ENCODE measurements at regions not wholly inside any gene's neighbourhood (a gene's known extent, or its start where the extent isn't known, plus 50 kb on each side); places are given as distances from the start of the nearest gene placed in this dataset.

DNA sequence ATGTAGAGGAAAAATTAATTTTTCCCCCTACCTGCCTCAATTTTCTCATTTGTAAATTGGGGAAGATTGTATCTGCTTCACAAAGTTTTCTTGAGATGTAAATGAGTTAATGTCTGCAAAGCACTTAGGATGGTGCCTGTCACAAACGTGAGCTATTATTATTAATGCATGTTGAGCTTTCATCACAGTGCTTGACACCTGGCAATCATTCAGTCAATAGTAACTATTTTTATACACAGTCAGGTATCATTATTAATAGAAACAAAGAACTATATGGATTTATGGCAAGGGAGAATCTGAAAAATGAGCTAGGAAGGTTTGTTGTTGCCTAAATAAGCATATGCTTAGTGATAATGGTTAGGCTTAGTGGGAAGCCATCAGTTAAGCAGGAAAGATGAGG lies 238.2 kb upstream of the GRM7 start:
- no peak overlapping the region for H3K4me3 ChIP-seq (ENCODE audit: low read depth, low read length)
- TF ChIP-seq CTCF (IDR thresholded peaks at IDR 0.05; ENCODE audit: control insufficient read depth, extremely low read depth, insufficient read depth) = no peak
- DNase-seq (ENCODE audit: low read depth) = no peak

DNA sequence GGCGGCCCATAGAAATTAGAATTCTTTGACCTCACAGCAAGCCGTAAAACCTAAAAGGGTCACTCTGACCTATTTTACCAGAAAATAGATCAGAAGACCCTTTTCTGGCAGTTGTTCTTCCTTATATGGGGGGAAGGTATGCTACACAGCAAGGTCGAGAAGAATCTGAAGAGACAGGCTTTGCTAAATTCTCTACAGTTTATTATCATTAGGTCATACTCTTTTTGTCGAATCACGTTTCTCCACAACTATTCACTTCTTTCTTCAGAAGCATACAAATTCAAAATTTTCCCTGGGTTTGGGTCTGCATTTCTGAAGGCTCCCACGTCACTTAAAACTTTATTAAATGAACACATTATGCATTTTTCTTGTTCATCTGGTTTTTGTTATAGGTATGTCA lies 229.5 kb upstream of the GRM7 start:
- no peak overlapping the region for H3K4me3 ChIP-seq (ENCODE audit: low read depth, low read length)
- DNase-seq (ENCODE audit: low read depth) = no peak
- TF ChIP-seq CTCF (IDR thresholded peaks at IDR 0.05; ENCODE audit: control insufficient read depth, extremely low read depth, insufficient read depth) = no peak

- no peak for TF ChIP-seq CTCF (IDR thresholded peaks at IDR 0.05; ENCODE audit: control insufficient read depth, extremely low read depth, insufficient read depth)
- no peak for DNase-seq (ENCODE audit: low read depth)
- no peak overlapping the region for H3K4me3 ChIP-seq (ENCODE audit: low read depth, low read length)
Observed at GRCh38 chr3:6640907-6641306, 220.0 kb upstream of the GRM7 start.

GRCh38 chr3:6644070-6644929 lies 216.6 kb upstream of the GRM7 start:
- no peak overlapping the region for H3K4me3 ChIP-seq (ENCODE audit: low read depth, low read length)
- no peak for TF ChIP-seq CTCF (IDR thresholded peaks at IDR 0.05; ENCODE audit: control insufficient read depth, extremely low read depth, insufficient read depth)
- DNase-seq (ENCODE audit: low read depth) = no peak

- H3K4me3 ChIP-seq (ENCODE audit: low read depth, low read length) = no peak overlapping the region
- TF ChIP-seq CTCF (IDR thresholded peaks at IDR 0.05; ENCODE audit: control insufficient read depth, extremely low read depth, insufficient read depth) = no peak
- DNase-seq (ENCODE audit: low read depth) = no peak
Observed at GRCh38 chr3:6654670-6655069, 206.2 kb upstream of the GRM7 start.

- TF ChIP-seq CTCF (IDR thresholded peaks at IDR 0.05; ENCODE audit: control insufficient read depth, extremely low read depth, insufficient read depth) = no peak
- DNase-seq (ENCODE audit: low read depth) = no peak
- no peak overlapping the region for H3K4me3 ChIP-seq (ENCODE audit: low read depth, low read length)
Observed at GRCh38 chr3:6655275-6655674, 205.6 kb upstream of the GRM7 start.

DNA sequence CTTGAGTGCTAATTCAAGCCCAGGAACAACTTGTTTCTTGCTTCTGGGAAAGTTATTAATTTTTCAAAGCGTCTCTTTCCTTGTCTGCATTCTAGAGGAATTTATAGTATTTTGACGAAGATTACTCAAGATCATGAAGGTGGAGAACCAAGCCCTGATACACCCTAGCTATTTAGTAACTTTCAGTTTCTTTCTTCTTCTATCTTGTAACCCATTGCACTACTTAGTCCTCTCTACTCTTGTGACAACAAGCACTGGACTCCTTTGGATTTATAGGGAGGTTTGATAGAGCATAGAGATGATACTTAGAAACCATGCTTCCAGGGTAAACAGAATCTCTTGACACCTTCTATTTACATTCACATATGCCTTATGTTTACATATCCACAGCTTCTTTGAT lies 203.3 kb upstream of the GRM7 start:
- DNase-seq (ENCODE audit: low read depth) = no peak
- no peak for TF ChIP-seq CTCF (IDR thresholded peaks at IDR 0.05; ENCODE audit: control insufficient read depth, extremely low read depth, insufficient read depth)
- no peak overlapping the region for H3K4me3 ChIP-seq (ENCODE audit: low read depth, low read length)
